Fibroblast of the aortic adventitia (primary cell): ENCODE measurements at regions not wholly inside any gene's neighbourhood (a gene's known extent, or its start where the extent isn't known, plus 50 kb on each side); places are given as distances from the start of the nearest gene placed in this dataset.
A peak's percentile ranks its signal among the peaks of the same experiment; 100 is the strongest.
"Not testable (repeated sequence)": the region's sequence is repeated elsewhere in the genome, so short reads cannot be mapped to it uniquely, and the experiment has no call there.

ENCODE experiments used
- DNase-seq: peaks from one replicate; pipeline ENCODE4 v3.0.0-alpha.2; 2010; ENCODE audit warnings: low read depth
- H3K4me3 ChIP-seq: 2 replicates; pipeline ENCODE4 v1.5.1; 2011; ENCODE audit warnings: low read depth, mild to moderate bottlenecking, control low read depth, low read length, moderate library complexity
- CTCF ChIP-seq: IDR thresholded peaks from 2 replicates; pipeline ENCODE4 v1.5.1; 2011; ENCODE audit warnings: mild to moderate bottlenecking, low read length, control low read depth, inconsistent platforms; ENCODE audit not compliant: insufficient read depth

- no peak for TF ChIP-seq CTCF
- no peak overlapping the region for H3K4me3 ChIP-seq
- DNase-seq = peak; percentile 3
Measured at GRCh38 chr12:20150835-20151422, 217.4 kb upstream of the PDE3A start.

GRCh38 chr12:20154052-20154451, 214.3 kb upstream of the PDE3A start:
- H3K4me3 ChIP-seq = no peak overlapping the region
- TF ChIP-seq CTCF = no peak
- peak; percentile 28 for DNase-seq

- H3K4me3 ChIP-seq = no peak overlapping the region
- no peak for DNase-seq
Measured at GRCh38 chr12:20155374-20155773, 213.0 kb upstream of the PDE3A start.

GRCh38 chr12:20160899-20161298, 207.4 kb upstream of the PDE3A start:
- DNase-seq = not testable (repeated sequence)

More at GRCh38 chr12:20155374-20155773, 213.0 kb upstream of the PDE3A start:
- no peak for TF ChIP-seq CTCF

GRCh38 chr12:20174528-20175175, 193.7 kb upstream of the PDE3A start:
- no peak for DNase-seq

More at GRCh38 chr12:20160899-20161298, 207.4 kb upstream of the PDE3A start:
- not testable (repeated sequence) for H3K4me3 ChIP-seq

GRCh38 chr12:20175704-20176388, 192.5 kb upstream of the PDE3A start:
- H3K4me3 ChIP-seq = no peak overlapping the region
- DNase-seq = no peak
- no peak for TF ChIP-seq CTCF

More at GRCh38 chr12:20174528-20175175, 193.7 kb upstream of the PDE3A start:
- H3K4me3 ChIP-seq = no peak overlapping the region
- TF ChIP-seq CTCF = no peak

- no peak for TF ChIP-seq CTCF
- H3K4me3 ChIP-seq = no peak overlapping the region
- no peak for DNase-seq
Measured at GRCh38 chr12:20181416-20182180, 186.7 kb upstream of the PDE3A start.
